A673 (cell line): ENCODE measurements at regions not wholly inside any gene's neighbourhood (a gene's known extent, or its start where the extent isn't known, plus 50 kb on each side); places are given as distances from the start of the nearest gene placed in this dataset.

Source experiments
- BruUV-seq: library from RNA; stranded (reverse); fragments of 400-500 nt; replicated peaks from 2 replicates; lab custom pipeline; 2021; lab: Mats Ljungman, UMichigan
- CTCF ChIA-PET: fragments of 300-600 bp; sonication (Branson Sonifier 250); formaldehyde crosslinking; loops from one replicate; lab custom pipeline; 2022; ENCODE audit warnings: antibody characterized with exemption; lab: Charles Lee
- POLR2A ChIA-PET: fragments of 300-600 bp; sonication (Branson Sonifier 250); formaldehyde crosslinking; loops from one replicate; lab custom pipeline; 2022; ENCODE audit warnings: antibody characterized with exemption; ENCODE audit not compliant: low non-redundant PET; lab: Charles Lee
- DNase-seq: peaks from one replicate; pipeline ENCODE4 v3.0.0-alpha.2; 2015; ENCODE audit warnings: low spot score
- H3K27ac ChIP-seq: fragments of 200-600 bp; sonication (generic); 2 replicates; pipeline ENCODE4 v1.5.1; 2016; ENCODE audit warnings: mixed run types, low read depth, mild to moderate bottlenecking, mixed read lengths, antibody characterized with exemption, low read length; ENCODE audit not compliant: poor library complexity, severe bottlenecking
- H3K27me3 ChIP-seq: fragments of 200-600 bp; sonication (generic); replicated peaks from 2 replicates; pipeline ENCODE4 v1.6.1; 2017; ENCODE audit warnings: mixed run types, low read depth, mild to moderate bottlenecking, mixed read lengths, antibody characterized with exemption, low read length; ENCODE audit not compliant: insufficient read depth, poor library complexity
- H3K36me3 ChIP-seq: fragments of 200-600 bp; sonication (generic); 2 replicates; pipeline ENCODE4 v1.6.1; 2016; ENCODE audit warnings: mixed run types, mild to moderate bottlenecking, mixed read lengths, antibody characterized with exemption, low read length; ENCODE audit not compliant: insufficient read depth, poor library complexity, severe bottlenecking
- H3K4me1 ChIP-seq: fragments of 200-600 bp; sonication (generic); 2 replicates; pipeline ENCODE4 v1.6.1; 2017; ENCODE audit warnings: mixed run types, mild to moderate bottlenecking, mixed read lengths, antibody characterized with exemption, low read length; ENCODE audit not compliant: insufficient read depth, poor library complexity, severe bottlenecking
- H3K4me3 ChIP-seq: fragments of 200-600 bp; sonication (generic); 2 replicates; pipeline ENCODE4 v1.5.1; 2016; ENCODE audit warnings: low read depth, mixed run types, mild to moderate bottlenecking, mixed read lengths, low read length; ENCODE audit not compliant: poor library complexity, severe bottlenecking
- H3K9me3 ChIP-seq: fragments of 200-600 bp; sonication (generic); 2 replicates; pipeline ENCODE4 v1.6.1; 2016; ENCODE audit warnings: mixed run types, low read depth, mild to moderate bottlenecking, mixed read lengths, antibody characterized with exemption, low read length; ENCODE audit not compliant: poor library complexity, severe bottlenecking
- EZH2 ChIP-seq: fragments of 200-600 bp; sonication (generic); IDR thresholded peaks from 2 replicates; pipeline ENCODE4 v1.6.1; 2017; ENCODE audit warnings: borderline replicate concordance, low read depth, mild to moderate bottlenecking, mixed read lengths, antibody characterized with exemption, low read length; ENCODE audit not compliant: poor library complexity, severe bottlenecking
- intact Hi-C: fragments of 100-400 bp; cut with micrococcal nuclease; formaldehyde crosslinking; loops from one replicate; pipeline ENCODE4 v1.10.0; 2022; ENCODE audit not compliant: unreplicated experiment
- TF ChIP-seq, protein P1 (sequence below): fragments of 300-800, 200-600 bp; sonication (generic); conservative IDR thresholded peaks from 2 replicates; pipeline ENCODE4 v1.5.1; 2017; ENCODE audit warnings: low read depth, mild to moderate bottlenecking, antibody characterized with exemption, low read length, moderate library complexity, mixed read lengths

GRCh38 chr14:40221428-40221827 lies 789.2 kb upstream of the FBXO33 start:
- no TSS peak for BruUV-seq
- H3K4me3 ChIP-seq = no peak overlapping the region
- no peak for DNase-seq
- H3K36me3 ChIP-seq = no peaks in the 10 kb centered on the region
- H3K27ac ChIP-seq = no peak overlapping the region
- TF ChIP-seq, protein P1, sequence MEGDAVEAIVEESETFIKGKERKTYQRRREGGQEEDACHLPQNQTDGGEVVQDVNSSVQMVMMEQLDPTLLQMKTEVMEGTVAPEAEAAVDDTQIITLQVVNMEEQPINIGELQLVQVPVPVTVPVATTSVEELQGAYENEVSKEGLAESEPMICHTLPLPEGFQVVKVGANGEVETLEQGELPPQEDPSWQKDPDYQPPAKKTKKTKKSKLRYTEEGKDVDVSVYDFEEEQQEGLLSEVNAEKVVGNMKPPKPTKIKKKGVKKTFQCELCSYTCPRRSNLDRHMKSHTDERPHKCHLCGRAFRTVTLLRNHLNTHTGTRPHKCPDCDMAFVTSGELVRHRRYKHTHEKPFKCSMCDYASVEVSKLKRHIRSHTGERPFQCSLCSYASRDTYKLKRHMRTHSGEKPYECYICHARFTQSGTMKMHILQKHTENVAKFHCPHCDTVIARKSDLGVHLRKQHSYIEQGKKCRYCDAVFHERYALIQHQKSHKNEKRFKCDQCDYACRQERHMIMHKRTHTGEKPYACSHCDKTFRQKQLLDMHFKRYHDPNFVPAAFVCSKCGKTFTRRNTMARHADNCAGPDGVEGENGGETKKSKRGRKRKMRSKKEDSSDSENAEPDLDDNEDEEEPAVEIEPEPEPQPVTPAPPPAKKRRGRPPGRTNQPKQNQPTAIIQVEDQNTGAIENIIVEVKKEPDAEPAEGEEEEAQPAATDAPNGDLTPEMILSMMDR = no peak
- TF ChIP-seq EZH2 = no peak
- H3K4me1 ChIP-seq = no peaks in the 10 kb centered on the region
- intact Hi-C loops = no loop called here
- H3K9me3 ChIP-seq = no peaks in the 10 kb centered on the region
- POLR2A ChIA-PET = no interaction called here
- CTCF ChIA-PET = no interaction called here
- no peaks in the 10 kb centered on the region for H3K27me3 ChIP-seq

- Histone ChIP-seq H3K27me3 (no peaks in the 10 kb centered on the region), H3K4me1 (no peaks in the 10 kb centered on the region), H3K27ac (no peak overlapping the region), H3K36me3 (no peaks in the 10 kb centered on the region), H3K4me3 (no peak overlapping the region), H3K9me3 (no peaks in the 10 kb centered on the region)
- POLR2A ChIA-PET = no interaction called here
- CTCF ChIA-PET = no interaction called here
- DNase-seq = no peak
- no peak for TF ChIP-seq EZH2
- TF ChIP-seq, protein P1 = no peak
- BruUV-seq = no TSS peak
- intact Hi-C loops = no loop called here
These were observed 786.8 kb upstream of the FBXO33 start for GRCh38 chr14:40219032-40219431.

DNA sequence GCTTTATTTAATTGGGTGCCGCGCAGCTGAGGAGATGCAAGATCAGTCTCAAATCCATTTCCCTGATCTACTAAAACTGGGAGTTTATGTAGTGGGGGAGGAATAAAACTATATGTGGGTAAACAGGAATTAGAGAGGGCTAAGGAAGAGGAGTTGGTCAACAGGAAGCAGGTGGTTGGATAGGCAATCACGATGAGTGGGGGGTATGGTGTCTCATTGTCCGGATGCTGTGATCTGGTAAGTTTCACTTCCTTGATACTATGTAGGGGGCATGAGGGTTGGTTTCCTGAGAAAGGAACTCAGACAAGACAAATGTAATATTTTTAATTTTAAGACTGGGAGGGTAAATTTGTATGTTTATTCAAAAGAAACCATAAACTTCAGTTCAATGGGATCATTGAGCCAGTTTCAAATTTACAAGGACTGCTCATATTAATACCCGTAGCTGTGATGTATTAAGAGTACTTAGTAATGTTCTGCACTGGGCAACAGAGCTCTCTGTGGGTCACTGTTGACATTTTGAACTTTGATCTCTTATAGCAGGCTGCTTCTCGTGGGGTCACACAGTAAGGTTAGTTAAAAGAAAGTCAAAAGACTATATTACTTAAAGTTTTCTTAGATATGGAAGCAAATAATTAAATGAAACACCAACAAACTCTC lies 786.2 kb upstream of the FBXO33 start:
- no peak for TF ChIP-seq EZH2
- TF ChIP-seq, protein P1 = no peak
- Histone ChIP-seq H3K27ac (no peak overlapping the region), H3K27me3 (no peaks in the 10 kb centered on the region), H3K36me3 (no peaks in the 10 kb centered on the region), H3K4me1 (no peaks in the 10 kb centered on the region), H3K9me3 (no peaks in the 10 kb centered on the region), H3K4me3 (no peak overlapping the region)
- DNase-seq = no peak
- no TSS peak for BruUV-seq
- ChIA-PET CTCF (no interaction called here), POLR2A (no interaction called here)
- intact Hi-C loops = no loop called here
